GM21529 (cell line): ENCODE measurements at regions not wholly inside any gene's neighbourhood (a gene's known extent, or its start where the extent isn't known, plus 50 kb on each side); places are given as distances from the start of the nearest gene placed in this dataset.

Experiments
- ATAC-seq: cut with Tn5 transposase; IDR thresholded peaks from one replicate; pipeline ENCODE4 v1.9.1; 2021; ENCODE audit not compliant: unreplicated experiment

- ATAC-seq: no peak
These were observed 166.7 kb upstream of the CHRM3 start for GRCh38 chr1:239219679-239220078.

GRCh38 chr1:239218301-239218700 is 168.1 kb upstream of the CHRM3 start:
- ATAC-seq: no peak

- ATAC-seq: no peak
These were observed 173.6 kb upstream of the CHRM3 start for GRCh38 chr1:239212811-239213220.

- ATAC-seq: no peak
These were observed 176.8 kb upstream of the CHRM3 start for GRCh38 chr1:239209591-239209990.

- ATAC-seq: no peak
These were observed 182.0 kb upstream of the CHRM3 start for GRCh38 chr1:239204401-239204800.

GRCh38 chr1:239197871-239198270 is 188.5 kb upstream of the CHRM3 start:
- ATAC-seq: no peak

GRCh38 chr1:239189998-239190512 is 196.3 kb upstream of the CHRM3 start:
- no peak for ATAC-seq

GRCh38 chr1:239186487-239186886 is 199.9 kb upstream of the CHRM3 start:
- ATAC-seq: no peak

- ATAC-seq: no peak
These were observed 201.1 kb upstream of the CHRM3 start for GRCh38 chr1:239185245-239185619.

- no peak for ATAC-seq
These were observed 201.7 kb upstream of the CHRM3 start for GRCh38 chr1:239184561-239185244.

- no peak for ATAC-seq
These were observed 207.4 kb upstream of the CHRM3 start for GRCh38 chr1:239178961-239179360.

- no peak for ATAC-seq
These were observed 211.5 kb upstream of the CHRM3 start for GRCh38 chr1:239174880-239175279.

- no peak for ATAC-seq
These were observed 215.5 kb upstream of the CHRM3 start for GRCh38 chr1:239170828-239171227.

GRCh38 chr1:239169276-239169675 is 217.1 kb upstream of the CHRM3 start:
- ATAC-seq: no peak

- ATAC-seq: no peak
These were observed 221.8 kb upstream of the CHRM3 start for GRCh38 chr1:239164451-239165180.

GRCh38 chr1:239155466-239156091 is 230.8 kb upstream of the CHRM3 start:
- no peak for ATAC-seq

- ATAC-seq: no peak
These were observed 234.4 kb upstream of the CHRM3 start for GRCh38 chr1:239151937-239152336.

GRCh38 chr1:239140968-239141367 is 245.4 kb upstream of the CHRM3 start:
- no peak for ATAC-seq

- no peak for ATAC-seq
These were observed 246.6 kb upstream of the CHRM3 start for GRCh38 chr1:239139801-239140200.

GRCh38 chr1:239128541-239128940 is 257.8 kb upstream of the CHRM3 start:
- ATAC-seq: no peak

- ATAC-seq: no peak
These were observed 259.5 kb upstream of the CHRM3 start for GRCh38 chr1:239126884-239127283.

- ATAC-seq: no peak
These were observed 260.5 kb upstream of the CHRM3 start for GRCh38 chr1:239125893-239126292.
